Liver (tissue), 7 donors: ENCODE measurements at regions not wholly inside any gene's neighbourhood (a gene's known extent, or its start where the extent isn't known, plus 50 kb on each side); places are given as distances from the start of the nearest gene placed in this dataset.

Source experiments
- DNase-seq: peaks from one replicate; pipeline ENCODE4 v3.0.0-alpha.2; 2017; ENCODE audit warnings: low spot score
- H3K27ac ChIP-seq, 2 donors: one replicate each; pipeline ENCODE4 v1.7.0; 2013; ENCODE audit warnings: inconsistent platforms in 2 of 2, low read length in 2 of 2, control low read depth in 1 of 2, low read depth in 1 of 2, mild to moderate bottlenecking in 1 of 2
- H3K27me3 ChIP-seq, 4 donors: one replicate each; pipeline versions ENCODE4 v1.6.1 to v1.7.0; 2013; ENCODE audit warnings: low read length in 3 of 4, inconsistent platforms in 1 of 4, mild to moderate bottlenecking in 1 of 4, moderate library complexity in 1 of 4; ENCODE audit not compliant: control insufficient read depth in 4 of 4, insufficient read depth in 4 of 4
- H3K36me3 ChIP-seq, 4 donors: one replicate each; pipeline versions ENCODE4 v1.6.1 to v1.7.0; 2013; ENCODE audit warnings: low read length in 3 of 4, mild to moderate bottlenecking in 3 of 4, low read depth in 1 of 4, moderate library complexity in 1 of 4; ENCODE audit not compliant: control insufficient read depth in 4 of 4, insufficient read depth in 3 of 4
- H3K4me1 ChIP-seq, 4 donors: one replicate each; pipeline versions ENCODE4 v1.6.1 to v1.7.0; 2013; ENCODE audit warnings: low read length in 3 of 4, mild to moderate bottlenecking in 3 of 4, moderate library complexity in 1 of 4; ENCODE audit not compliant: control insufficient read depth in 4 of 4, insufficient read depth in 4 of 4
- H3K4me3 ChIP-seq, 3 donors: one replicate each; pipeline versions ENCODE4 v1.6.1 to v1.7.0; 2013; ENCODE audit warnings: low read length in 3 of 3, control low read depth in 1 of 3, low read depth in 1 of 3, mild to moderate bottlenecking in 1 of 3
- H3K9ac ChIP-seq, 2 donors: one replicate each; pipeline ENCODE4 v1.7.0; 2013; ENCODE audit warnings: low read length in 2 of 2, mild to moderate bottlenecking in 2 of 2, moderate library complexity in 2 of 2, control low read depth in 1 of 2, low read depth in 1 of 2
- H3K9me3 ChIP-seq, 4 donors: one replicate each; pipeline versions ENCODE4 v1.6.1 to v1.7.0; 2013; ENCODE audit warnings: low read length in 3 of 4; ENCODE audit not compliant: control insufficient read depth in 4 of 4
- ATF3 ChIP-seq: IDR thresholded peaks from 2 replicates; pipeline ENCODE4 v1.6.1; 2016; ENCODE audit warnings: antibody characterized with exemption
- EGR1 ChIP-seq, 2 donors: IDR thresholded peaks; 2 replicates each; pipeline ENCODE4 v1.6.1; 2016 to 2018; ENCODE audit warnings: antibody characterized with exemption in 2 of 2, low read depth in 2 of 2
- FOXA2 ChIP-seq: IDR thresholded peaks from 2 replicates; pipeline ENCODE4 v1.6.1; 2016; ENCODE audit warnings: antibody characterized with exemption
- GABPA ChIP-seq, 2 donors: IDR thresholded peaks in 1 of 2; conservative IDR thresholded peaks in 1 of 2; 2 replicates each; pipeline ENCODE4 v1.6.1; 2016; ENCODE audit warnings: antibody characterized with exemption in 2 of 2, mild to moderate bottlenecking in 1 of 2, moderate library complexity in 1 of 2
- HNF4A ChIP-seq, 2 donors: conservative IDR thresholded peaks; 2 replicates each; pipeline ENCODE4 v1.6.1; 2016; ENCODE audit warnings: antibody characterized with exemption in 2 of 2, mild to moderate bottlenecking in 2 of 2
- HNF4G ChIP-seq: IDR thresholded peaks from 2 replicates; pipeline ENCODE4 v1.6.1; 2016; ENCODE audit warnings: antibody characterized with exemption
- JUND ChIP-seq, 2 donors: IDR thresholded peaks; 2 replicates each; pipeline ENCODE4 v1.6.1; 2016; ENCODE audit warnings: antibody characterized with exemption in 2 of 2
- MAX ChIP-seq: IDR thresholded peaks from 2 replicates; pipeline ENCODE4 v1.6.1; 2016; ENCODE audit warnings: antibody characterized with exemption
- REST ChIP-seq: IDR thresholded peaks from 2 replicates; pipeline ENCODE4 v1.6.1; 2016; ENCODE audit warnings: antibody characterized with exemption, mild to moderate bottlenecking
- RXRA ChIP-seq, 2 donors: IDR thresholded peaks; 2 replicates each; pipeline ENCODE4 v1.6.1; 2017 to 2018; ENCODE audit warnings: antibody characterized with exemption in 2 of 2, mild to moderate bottlenecking in 1 of 2
- SP1 ChIP-seq: IDR thresholded peaks from 2 replicates; pipeline ENCODE4 v1.6.1; 2018; ENCODE audit warnings: antibody characterized with exemption, mild to moderate bottlenecking
- TAF1 ChIP-seq: conservative IDR thresholded peaks from 2 replicates; pipeline ENCODE4 v1.6.1; 2016; ENCODE audit warnings: antibody characterized with exemption, mild to moderate bottlenecking
- ZBTB33 ChIP-seq: IDR thresholded peaks from 2 replicates; pipeline ENCODE4 v1.6.1; 2016; ENCODE audit warnings: antibody characterized with exemption
- WGBS: extraction: QIAGEN DNeasy Blood & Tissue Kit; methylation state at CpG from one replicate; pipeline ENCODE4 v1.1.7; 2013; 5-methylcytosine and 5-hydroxymethylcytosine counted together
- donor health status: healthy.
- donor health status: healthy.
- donor health status: healthy.
- donor health status: healthy.

- TF ChIP-seq ZBTB33 (no peak), SP1 (no peak), TAF1 (no peak)
- H3K9me3 ChIP-seq = no peaks in the 10 kb centered on the region
- 78% methylated on average over 10 of the region's 10 CpGs for WGBS
These were observed 1053.5 kb downstream of the SI start for GRCh38 chr3:164024786-164025185.

GRCh38 chr3:164023480-164023879, 1054.8 kb downstream of the SI start:
- Histone ChIP-seq H3K36me3 (no peaks in the 10 kb centered on the region), H3K4me3 (no peak overlapping the region), H3K27me3 (no peaks in the 10 kb centered on the region), H3K9ac (no peak overlapping the region), H3K4me1 (no peaks in the 10 kb centered on the region), H3K27ac (no peak overlapping the region), H3K9me3 (no peaks in the 10 kb centered on the region)
- no peak for TF ChIP-seq JUND (IDR thresholded peaks at IDR 0.05)
- TF ChIP-seq HNF4G = no peak
- TF ChIP-seq GABPA (IDR thresholded peaks at IDR 0.05 in 1 of 2, conservative IDR thresholded peaks at IDR 0.05 in 1 of 2) = no peak
- TF ChIP-seq EGR1 (IDR thresholded peaks at IDR 0.05; ENCODE audit: low read depth in 2 of 2) = no peak
- TF ChIP-seq FOXA2 = no peak
- TF ChIP-seq MAX = no peak
- no peak for TF ChIP-seq REST
- TF ChIP-seq SP1 = no peak
- no peak for TF ChIP-seq HNF4A (conservative IDR thresholded peaks at IDR 0.05)
- no peak for TF ChIP-seq ATF3
- no peak for TF ChIP-seq TAF1
- no peak for TF ChIP-seq RXRA (IDR thresholded peaks at IDR 0.05)
- no peak for TF ChIP-seq ZBTB33
- WGBS = 88% methylated on average over 4 of the region's 4 CpGs
- no peak for DNase-seq

More at GRCh38 chr3:164024786-164025185, 1053.5 kb downstream of the SI start:
- DNase-seq = no peak
- Histone ChIP-seq H3K9ac (no peak overlapping the region), H3K27me3 (no peaks in the 10 kb centered on the region), H3K27ac (no peak overlapping the region), H3K36me3 (no peaks in the 10 kb centered on the region), H3K4me1 (no peaks in the 10 kb centered on the region), H3K4me3 (no peak overlapping the region)
